CD4-positive, alpha-beta T cell treated with Interleukin-17A for 1 hour (primary cell): ENCODE measurements at regions not wholly inside any gene's neighbourhood (a gene's known extent, or its start where the extent isn't known, plus 50 kb on each side); places are given as distances from the start of the nearest gene placed in this dataset.

Experiments
- DNase-seq: peaks from one replicate; pipeline ENCODE4 v3.0.0-alpha.2; 2020

DNA sequence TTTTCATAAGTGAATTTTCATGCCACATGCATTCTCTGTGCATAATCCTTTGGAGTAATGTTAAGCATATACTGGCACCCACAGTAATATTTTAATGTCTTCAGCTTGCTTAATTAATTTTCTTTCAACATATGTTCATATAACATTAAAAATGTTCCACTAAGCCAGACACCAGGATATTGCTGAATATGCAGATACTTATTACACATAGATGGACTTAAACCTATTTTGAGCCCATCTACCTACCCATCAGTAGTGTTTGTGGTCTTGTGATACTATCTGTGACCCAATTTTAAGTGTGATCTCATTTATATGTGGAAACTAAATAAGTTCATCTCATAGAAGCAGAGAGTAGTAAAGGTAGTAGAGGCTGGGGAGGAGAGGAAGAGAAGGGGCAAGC lies 379.5 kb upstream of the JAG1 start:
- no peak for DNase-seq

DNA sequence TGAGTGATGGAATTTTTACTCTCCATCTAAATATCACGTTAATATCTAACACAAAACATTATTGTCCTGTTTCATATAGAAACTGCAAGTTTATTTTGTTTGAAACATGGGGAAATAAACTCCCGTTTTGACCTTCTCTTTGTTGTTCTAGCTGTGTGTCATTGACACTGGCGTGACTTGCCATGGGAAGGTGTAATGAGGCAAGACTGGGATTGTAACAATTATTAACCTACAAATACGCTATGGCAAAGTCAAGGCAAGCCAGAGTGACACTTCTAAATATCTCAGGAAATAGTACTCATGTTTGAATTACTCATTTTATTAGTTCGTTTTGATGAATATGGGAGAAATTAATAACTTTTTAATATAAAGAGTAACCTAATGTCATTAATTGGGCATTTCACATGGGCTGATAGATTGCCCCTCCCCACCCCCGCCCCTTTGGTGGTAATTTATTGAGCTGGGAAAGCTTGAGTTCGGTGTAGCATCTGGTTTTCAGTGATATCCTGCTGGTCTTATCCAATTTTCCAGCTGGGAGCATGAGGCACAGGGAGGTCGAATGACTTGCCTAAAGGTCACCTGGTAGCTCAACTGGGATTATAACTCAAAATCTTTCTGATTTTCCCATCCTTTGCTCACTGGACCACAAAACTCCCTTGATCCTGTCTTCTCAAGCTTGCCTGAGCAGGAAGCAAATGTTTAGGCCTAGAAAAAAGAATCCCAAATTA lies 380.6 kb upstream of the JAG1 start:
- no peak for DNase-seq

GRCh38 chr20:11056414-11056813 lies 382.6 kb upstream of the JAG1 start:
- no peak for DNase-seq

DNA sequence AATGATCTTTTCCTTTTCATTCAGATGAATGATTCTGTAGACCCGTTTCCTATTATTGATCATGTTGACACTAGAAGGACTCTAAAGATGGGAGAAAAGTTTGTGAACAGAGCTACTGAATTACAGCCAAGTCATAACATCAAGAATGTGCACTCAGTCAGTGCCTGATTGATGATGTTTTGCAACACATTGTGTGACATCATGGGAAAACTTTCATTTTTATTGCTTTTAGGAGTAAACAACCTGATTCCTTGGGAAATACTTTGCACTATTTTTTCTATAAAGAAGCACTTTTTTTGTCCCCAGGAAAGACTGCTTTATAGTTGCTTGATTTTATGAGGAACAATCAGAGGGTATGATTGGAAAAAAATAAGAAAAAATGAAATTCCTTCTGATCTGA lies 383.8 kb upstream of the JAG1 start:
- DNase-seq = no peak

- DNase-seq = no peak
These were observed 385.9 kb upstream of the JAG1 start for GRCh38 chr20:11059659-11060058.

DNA sequence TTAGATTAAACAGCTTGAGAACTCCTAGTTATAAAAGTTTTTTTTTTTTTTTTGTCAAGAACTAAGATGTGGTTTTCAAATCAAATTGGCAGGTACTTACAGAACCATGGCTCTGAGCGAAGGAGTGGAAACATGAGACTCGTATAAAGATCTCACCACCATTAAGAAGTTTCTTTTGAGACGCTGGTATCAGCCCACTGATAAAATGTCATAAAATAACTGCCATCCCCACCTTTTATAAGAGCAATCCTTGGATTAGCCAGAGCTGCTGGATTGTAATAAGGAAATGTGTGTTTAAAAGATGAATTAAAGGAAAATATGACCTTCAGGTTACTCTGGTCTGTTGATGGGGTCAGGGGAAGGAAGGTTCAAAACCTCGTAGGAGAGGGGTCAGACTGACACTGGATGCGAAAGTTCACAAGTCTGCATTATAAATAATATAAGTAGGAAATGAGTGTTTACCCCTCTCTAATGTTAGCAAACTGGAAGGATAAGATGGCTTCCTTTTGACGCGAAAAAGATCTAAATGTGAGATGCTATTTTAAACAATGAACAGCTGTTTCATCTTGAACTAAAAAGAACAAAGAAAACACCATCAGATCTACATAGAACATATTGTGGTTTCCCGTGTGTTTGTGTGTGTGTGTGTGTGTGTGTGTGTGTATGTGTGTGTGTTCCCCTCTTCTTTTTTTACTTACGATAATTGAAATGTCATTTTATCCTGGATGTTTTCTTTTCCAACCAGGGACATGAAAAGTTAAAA lies 386.8 kb upstream of the JAG1 start:
- DNase-seq = no peak

DNA sequence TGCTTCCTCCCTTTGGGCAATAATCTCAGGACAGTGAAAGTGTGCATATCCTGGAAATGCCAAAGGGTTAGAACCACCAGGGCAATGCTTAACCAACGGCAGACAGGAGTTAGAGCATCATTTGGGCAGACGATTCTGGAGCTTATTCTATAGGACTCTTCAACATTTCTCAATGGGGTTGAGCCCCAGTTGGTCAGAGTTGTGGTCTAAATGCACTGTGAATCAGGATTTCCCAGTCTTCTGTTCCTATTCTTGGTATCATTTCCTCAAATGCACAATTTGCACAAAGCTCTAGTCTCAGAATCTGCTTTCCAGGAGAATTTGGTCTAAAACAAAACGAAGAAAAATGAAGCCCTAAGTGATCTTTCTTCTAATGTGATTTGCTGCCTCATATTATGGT lies 389.6 kb upstream of the JAG1 start:
- DNase-seq = no peak

DNA sequence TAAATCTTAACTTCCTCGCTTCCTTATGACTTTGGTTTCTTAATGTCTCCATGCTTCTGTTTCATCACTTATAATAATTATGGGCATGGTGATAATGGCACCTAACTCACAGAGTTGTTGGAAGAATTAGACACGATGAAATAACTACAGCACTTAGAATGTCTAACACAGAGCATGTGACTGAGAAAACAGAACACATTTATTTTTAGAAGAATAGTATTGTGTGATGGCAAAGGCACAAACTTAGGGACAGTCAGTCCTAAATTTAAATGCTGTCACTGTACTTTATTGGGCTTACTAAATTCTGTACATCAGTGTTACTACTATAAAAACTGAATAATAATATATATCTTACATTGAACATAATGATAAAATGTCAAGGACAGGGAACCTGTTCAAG lies 391.1 kb upstream of the JAG1 start:
- no peak for DNase-seq

GRCh38 chr20:11067359-11067758 lies 393.6 kb upstream of the JAG1 start:
- no peak for DNase-seq

- no peak for DNase-seq
These were observed 399.2 kb upstream of the JAG1 start for GRCh38 chr20:11072982-11073381.

DNA sequence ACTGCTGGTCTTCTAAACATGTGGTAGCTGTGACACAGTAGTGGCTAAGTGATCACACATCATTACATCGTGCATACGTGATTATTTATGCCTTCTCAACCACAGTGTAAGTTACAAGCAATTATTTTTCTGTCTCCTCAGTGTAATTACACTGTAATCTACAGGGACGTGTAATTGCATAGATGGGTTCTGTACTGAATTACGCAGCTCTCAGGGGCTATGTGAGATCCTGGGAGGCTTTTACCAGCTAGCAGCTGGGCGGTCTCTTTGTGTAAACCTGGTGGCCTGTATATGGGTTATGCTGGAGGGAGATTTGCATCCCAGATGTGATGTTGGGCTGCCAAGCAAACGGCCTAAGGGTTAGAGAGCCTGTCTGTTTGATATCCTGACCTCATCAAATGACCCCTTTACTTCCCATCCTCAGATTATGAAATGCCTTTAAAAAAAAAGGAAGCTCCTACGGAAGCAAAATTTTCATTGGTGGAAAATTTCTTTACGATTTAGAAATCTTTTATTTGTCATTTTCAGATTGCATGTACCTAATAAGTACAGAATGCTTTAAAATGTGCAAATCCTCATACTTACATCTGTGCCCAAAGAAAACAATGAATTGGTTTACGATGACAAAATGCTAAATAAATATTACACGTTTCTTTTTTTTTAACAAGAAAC lies 402.8 kb upstream of the JAG1 start:
- no peak for DNase-seq

GRCh38 chr20:11077226-11077625 lies 403.4 kb upstream of the JAG1 start:
- DNase-seq = no peak

DNA sequence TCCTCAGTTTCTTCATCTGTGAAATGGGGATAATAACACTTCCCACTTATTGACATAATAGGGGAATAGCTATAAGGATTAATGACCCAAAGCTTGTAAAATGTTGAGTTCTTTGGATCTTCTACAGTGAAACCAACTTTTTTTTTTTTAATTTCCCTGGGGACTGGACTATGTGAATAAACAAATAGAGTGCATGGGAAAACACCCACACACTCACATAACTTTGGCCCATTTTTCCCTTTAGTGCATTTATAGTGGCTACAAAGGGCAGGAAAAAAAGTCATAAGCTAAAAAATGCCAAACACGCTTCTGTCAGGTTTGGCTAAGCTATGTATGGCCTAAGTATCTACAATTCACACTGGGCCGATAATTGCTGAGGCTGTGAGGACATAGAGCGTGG lies 406.2 kb upstream of the JAG1 start:
- no peak for DNase-seq

DNA sequence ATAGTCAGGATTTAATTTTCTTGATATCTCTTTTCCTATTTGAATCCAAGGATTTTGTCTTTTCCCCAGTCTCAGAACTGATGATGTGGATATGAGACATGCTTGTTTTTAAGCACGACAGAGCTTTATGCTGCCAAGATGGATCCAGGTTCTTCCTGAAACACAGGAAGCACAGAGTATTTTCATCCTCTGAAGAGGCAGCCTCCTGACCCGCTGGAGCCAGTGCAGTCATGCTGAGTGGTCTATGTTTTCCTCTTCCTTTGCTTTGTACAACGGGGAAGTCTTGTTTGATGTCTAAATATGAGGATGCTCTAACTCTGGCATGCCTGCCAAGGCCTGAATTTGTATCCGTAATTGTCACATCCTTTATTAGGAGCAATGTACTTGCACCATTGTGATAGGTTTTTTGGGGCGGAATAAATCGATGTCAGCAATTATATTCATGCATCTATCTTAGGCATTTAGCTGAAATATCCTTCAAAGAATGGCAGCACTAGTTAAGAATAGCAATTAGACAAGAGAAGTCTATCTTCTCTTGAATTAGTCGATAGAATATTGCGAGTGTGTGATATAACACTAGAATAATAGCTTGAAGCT lies 407.1 kb upstream of the JAG1 start:
- DNase-seq = no peak

DNA sequence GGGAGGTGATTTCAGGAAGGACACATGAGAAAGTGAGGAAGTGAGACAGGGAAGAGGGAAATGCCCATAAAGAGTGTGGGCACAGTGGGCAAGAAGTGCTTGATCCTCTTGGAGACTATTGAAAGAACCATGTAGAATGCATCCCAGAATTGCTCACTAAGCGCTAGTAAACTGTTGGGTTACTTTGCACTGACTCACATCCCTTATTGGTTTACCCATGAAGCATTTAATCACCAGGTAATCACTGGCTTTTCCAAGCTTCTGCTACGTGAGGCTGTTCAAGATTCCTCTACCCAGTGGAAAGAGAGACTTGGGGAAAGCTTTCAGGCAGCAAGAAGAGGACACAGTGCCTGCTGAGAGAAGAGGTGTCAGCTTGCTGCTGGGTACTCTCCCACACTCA lies 410.0 kb upstream of the JAG1 start:
- no peak for DNase-seq

DNA sequence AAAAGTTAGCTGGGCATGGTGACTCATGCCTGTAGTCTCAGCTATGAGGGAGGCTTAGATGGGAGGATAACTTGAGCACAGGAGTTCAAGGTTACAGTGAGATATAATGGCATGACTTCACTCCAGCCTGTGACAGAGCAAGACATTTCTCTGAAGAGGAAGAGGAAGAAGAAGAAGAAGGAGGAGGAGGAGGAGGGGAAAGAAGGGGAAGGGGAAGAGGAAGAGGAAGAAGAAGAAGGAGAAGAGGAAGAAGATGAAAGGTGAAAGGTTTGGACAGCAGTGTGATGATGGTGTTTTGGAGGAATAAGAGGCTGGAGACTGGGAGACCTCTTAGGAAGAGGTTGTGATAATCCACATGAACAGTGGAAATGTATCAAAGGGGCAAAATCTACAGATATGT lies 410.7 kb upstream of the JAG1 start:
- DNase-seq = no peak

DNA sequence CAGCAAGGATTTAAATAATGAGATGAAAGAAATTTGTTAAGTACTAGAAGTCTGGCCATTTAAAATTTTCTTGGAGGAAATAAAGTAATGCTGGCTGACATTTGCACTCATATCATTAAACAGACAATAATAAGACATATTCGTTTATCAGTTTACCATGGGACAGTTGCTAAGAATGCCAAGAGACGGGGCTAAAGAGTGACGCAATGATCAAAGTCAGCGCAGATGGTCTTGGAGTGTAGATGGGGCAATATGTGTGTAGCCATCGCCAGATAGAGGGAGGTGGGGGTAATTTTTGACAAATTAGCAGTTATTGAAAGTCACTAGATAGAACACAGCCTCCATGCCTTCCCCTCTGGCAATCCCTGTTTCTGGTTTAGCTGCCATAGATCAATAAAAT lies 413.2 kb upstream of the JAG1 start:
- DNase-seq = no peak

GRCh38 chr20:11090751-11091150 lies 417.0 kb upstream of the JAG1 start:
- DNase-seq = no peak

DNA sequence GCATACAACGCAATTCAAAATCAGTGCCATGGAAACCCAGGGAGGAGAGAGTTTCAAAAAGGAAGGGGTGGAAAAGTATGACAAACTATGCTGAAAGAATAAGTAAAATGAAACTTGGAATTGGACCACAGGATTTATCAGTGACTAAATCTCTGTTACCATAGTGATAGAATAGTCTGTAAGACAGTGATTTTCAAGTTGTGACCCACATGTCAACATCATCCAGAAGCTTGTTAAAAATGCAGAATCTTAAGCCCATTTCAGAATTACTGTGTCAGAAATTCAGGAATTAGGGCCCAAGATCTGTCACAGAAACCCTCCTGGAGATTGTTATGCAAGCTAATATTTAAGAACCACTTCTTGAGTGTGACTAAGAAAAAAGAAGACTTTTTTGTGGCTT lies 417.7 kb upstream of the JAG1 start:
- no peak for DNase-seq

DNA sequence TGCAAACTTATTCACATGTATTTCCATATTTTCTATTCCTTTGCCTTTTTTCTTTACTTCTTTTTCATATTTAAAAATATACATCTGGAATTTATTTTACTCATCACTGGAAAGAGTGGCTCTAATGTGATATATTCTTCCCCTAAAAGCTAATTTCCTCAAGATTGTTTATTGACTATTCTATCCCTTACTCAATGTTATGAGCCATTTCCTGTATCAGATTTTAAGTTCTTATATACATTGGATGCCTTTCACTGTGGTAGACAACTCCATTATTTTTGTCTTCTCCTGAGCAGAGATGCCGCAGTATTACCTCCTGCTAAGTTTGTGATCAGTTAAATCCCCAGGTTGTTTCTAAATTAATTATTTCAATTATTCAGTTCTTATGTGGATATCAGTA lies 418.4 kb upstream of the JAG1 start:
- no peak for DNase-seq

DNA sequence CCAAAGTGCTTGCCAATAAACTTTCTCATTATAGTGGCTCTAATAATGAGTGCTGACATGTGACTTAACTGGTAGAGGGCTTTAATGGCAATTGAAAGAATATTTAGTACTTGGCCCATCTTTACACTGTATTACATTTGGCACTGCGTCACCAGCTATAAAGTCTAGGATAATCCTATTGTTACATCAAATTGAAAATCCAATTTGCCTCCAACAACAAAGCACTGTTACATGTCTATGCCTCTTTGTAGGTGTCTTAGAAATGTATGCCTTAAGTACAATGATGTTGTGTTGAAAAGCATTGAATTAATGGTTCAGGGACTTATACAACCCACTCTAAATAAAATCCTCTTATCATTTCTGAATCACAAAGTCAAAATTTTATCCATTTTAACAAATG lies 420.4 kb upstream of the JAG1 start:
- no peak for DNase-seq

GRCh38 chr20:11094711-11095110 lies 420.9 kb upstream of the JAG1 start:
- no peak for DNase-seq

GRCh38 chr20:11098888-11099287 lies 425.1 kb upstream of the JAG1 start:
- DNase-seq = no peak

GRCh38 chr20:11101243-11101642 lies 427.4 kb upstream of the JAG1 start:
- no peak for DNase-seq
